Adrenal gland (tissue), 9 donors: ENCODE measurements at regions not wholly inside any gene's neighbourhood (a gene's known extent, or its start where the extent isn't known, plus 50 kb on each side); places are given as distances from the start of the nearest gene placed in this dataset.

ENCODE experiments used
- DNase-seq, 7 donors: peaks; one replicate each; pipeline ENCODE4 v3.0.0-alpha.2; 2019 to 2020
- H3K27ac ChIP-seq, 5 donors: fragments of 200-600 bp; sonication (generic) in 4 of 5; 1 replicate in 3 of 5; 2 replicates in 2 of 5; pipeline versions ENCODE4 v1.5.1 to v1.8.0; 2016 to 2020; ENCODE audit warnings: mild to moderate bottlenecking in 1 of 5
- H3K27me3 ChIP-seq: fragments of 200-600 bp; 2 replicates; pipeline ENCODE4 v1.8.0; 2021
- H3K36me3 ChIP-seq, 2 donors: fragments of 200-600 bp; replicated peaks in 1 of 2; 1 replicate in 1 of 2; 2 replicates in 1 of 2; pipeline versions ENCODE4 v1.5.1 to v1.8.0; 2018 to 2022
- H3K4me1 ChIP-seq, 2 donors: fragments of 200-600 bp; replicated peaks in 1 of 2; 1 replicate in 1 of 2; 2 replicates in 1 of 2; pipeline versions ENCODE4 v1.5.1 to v1.8.0; 2018 to 2021
- H3K4me3 ChIP-seq, 4 donors: fragments of 200-600 bp; sonication (generic) in 3 of 4; one replicate each; pipeline ENCODE4 v1.5.1; 2016 to 2018
- H3K9me3 ChIP-seq, 3 donors: fragments of 200-600 bp; sonication (generic) in 1 of 3; replicated peaks in 1 of 3; 1 replicate in 2 of 3; 2 replicates in 1 of 3; pipeline versions ENCODE4 v1.5.1 to v1.8.0; 2016 to 2021
- CTCF ChIP-seq, 6 experiments: fragments of 450-650 bp in 4 of 6; fragments of 200-600 bp in 2 of 6; sonication (generic) in 1 of 6; IDR thresholded peaks; 1 replicate in 5 of 6; 2 replicates in 1 of 6; pipeline versions ENCODE4 v1.5.1 to v1.8.0; 2016 to 2021; ENCODE audit warnings: antibody characterized with exemption in 6 of 6, mild to moderate bottlenecking in 2 of 6, moderate library complexity in 1 of 6
- POLR2A ChIP-seq, 2 donors: fragments of 450-650 bp; IDR thresholded peaks; one replicate each; pipeline ENCODE4 v1.6.1; 2017; ENCODE audit warnings: antibody characterized with exemption in 2 of 2, mild to moderate bottlenecking in 2 of 2, moderate library complexity in 1 of 2
- WGBS, 4 donors: extraction: QIAGEN DNeasy Blood & Tissue Kit in 2 of 4; methylation state at CpG; one replicate each; pipeline versions ENCODE4 v1.1.5 to v1.1.7; 2013 to 2017; 5-methylcytosine and 5-hydroxymethylcytosine counted together
- intact Hi-C, 2 donors: fragments of 100-400 bp; cut with DNase I; formaldehyde crosslinking; loops; one replicate each; pipeline versions ENCODE4 v1.14.1 to v1.15.0; 2022 to 2023
- donor health status: healthy with polysubstance abuse.
- donor health status: Bipolar disorder and iron deficiency.
- donor health status: DM: yes; HTN: yes; CAD: no.
- donor health status: DM: no; HTN: no; CAD: no.
- donor health status: DM: no; HTN: no; CAD: no.

DNA sequence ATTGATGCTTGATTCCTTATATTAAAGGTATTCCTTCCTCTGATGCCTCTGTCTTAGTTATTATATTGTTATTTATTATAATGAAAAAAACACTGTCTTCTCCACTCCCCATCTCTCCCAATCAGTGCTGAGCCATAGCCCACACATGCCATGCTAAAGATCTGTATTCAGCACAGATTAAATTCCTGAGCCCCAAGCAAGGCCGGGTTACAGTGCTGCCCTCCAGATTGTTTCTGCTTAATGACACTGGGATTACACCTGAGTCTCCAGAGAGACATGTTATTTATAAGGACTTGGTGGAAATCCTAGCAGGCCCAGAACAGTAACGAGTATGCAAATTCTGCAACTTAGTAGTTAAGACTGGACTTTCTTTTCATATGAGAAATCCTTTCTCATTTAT is 305.9 kb upstream of the UMPS start:
- intact Hi-C loops = no loop called here
- peaks cover 0 to 7% of the 10 kb centered on the region in 2 donors for H3K4me1 ChIP-seq
- no peak for DNase-seq
- H3K9me3 ChIP-seq = no peaks in the 10 kb centered on the region
- WGBS, 4 donors = 86 to 91% (median 89%) methylated on average over 2 of the region's 2 CpGs
- no peaks in the 10 kb centered on the region for H3K27me3 ChIP-seq
- H3K4me3 ChIP-seq = no peak overlapping the region
- peaks cover 0 to 7% of the 10 kb centered on the region in 2 donors for H3K36me3 ChIP-seq
- H3K27ac ChIP-seq = no peak overlapping the region
- TF ChIP-seq CTCF (IDR thresholded peaks at IDR 0.05) (no peak), POLR2A (IDR thresholded peaks at IDR 0.05) (no peak)

DNA sequence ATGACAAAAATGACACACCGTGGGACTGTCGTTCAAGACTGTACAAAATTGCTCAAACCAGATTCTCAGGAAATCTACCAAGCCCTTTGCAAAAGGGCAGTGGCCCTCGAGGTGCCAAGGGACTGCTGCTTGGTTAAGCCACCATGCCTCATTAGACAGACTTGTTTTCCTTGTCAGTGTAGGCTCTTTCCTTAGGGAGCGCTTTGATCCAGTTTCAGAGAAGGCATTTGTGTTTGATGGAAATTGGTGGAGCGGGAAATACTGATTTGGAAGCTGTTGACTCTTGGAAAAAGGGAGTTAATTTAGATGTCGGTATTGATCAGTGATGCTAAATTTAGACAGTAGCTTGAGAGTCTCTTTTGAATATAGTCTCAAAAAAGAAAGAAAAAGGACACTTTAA is 304.3 kb upstream of the UMPS start:
- H3K36me3 ChIP-seq = peaks cover 0 to 7% of the 10 kb centered on the region in 2 donors
- no peak for DNase-seq
- peaks cover 0 to 7% of the 10 kb centered on the region in 2 donors for H3K4me1 ChIP-seq
- no peak overlapping the region for H3K4me3 ChIP-seq
- 93 to 99% (median 94%) methylated on average over 6 of the region's 6 CpGs for WGBS, 4 donors
- TF ChIP-seq CTCF (IDR thresholded peaks at IDR 0.05) (no peak), POLR2A (IDR thresholded peaks at IDR 0.05) (no peak)
- no peak overlapping the region for H3K27ac ChIP-seq
- intact Hi-C loops = no loop called here
- no peaks in the 10 kb centered on the region for H3K9me3 ChIP-seq
- no peaks in the 10 kb centered on the region for H3K27me3 ChIP-seq

- intact Hi-C loops = no loop called here
- H3K36me3 ChIP-seq = no peaks in the 10 kb centered on the region
- DNase-seq = no peak
- H3K27me3 ChIP-seq = no peaks in the 10 kb centered on the region
- H3K4me1 ChIP-seq = peaks cover 0 to 7% of the 10 kb centered on the region in 2 donors
- TF ChIP-seq POLR2A (IDR thresholded peaks at IDR 0.05) = no peak
- no peak for TF ChIP-seq CTCF (IDR thresholded peaks at IDR 0.05)
- no peaks in the 10 kb centered on the region for H3K9me3 ChIP-seq
- H3K4me3 ChIP-seq = no peak overlapping the region
- H3K27ac ChIP-seq = no peak overlapping the region
Measured at GRCh38 chr3:124428372-124429128, 301.7 kb upstream of the UMPS start.

- DNase-seq = no peak
- Histone ChIP-seq H3K9me3 (no peaks in the 10 kb centered on the region), H3K4me3 (no peak overlapping the region), H3K27ac (no peak overlapping the region), H3K27me3 (no peaks in the 10 kb centered on the region), H3K4me1 (peaks cover 0 to 7% of the 10 kb centered on the region in 2 donors), H3K36me3 (no peaks in the 10 kb centered on the region)
- no peak for TF ChIP-seq CTCF (IDR thresholded peaks at IDR 0.05)
- TF ChIP-seq POLR2A (IDR thresholded peaks at IDR 0.05) = no peak
- intact Hi-C loops = no loop called here
- WGBS, 4 donors = 49 to 67% (median 55%) methylated on average over 3 of the region's 3 CpGs
Measured at GRCh38 chr3:124429129-124429815, 301.0 kb upstream of the UMPS start.
